ENCODE measurements at regions not wholly inside any gene's neighbourhood (a gene's known extent, or its start where the extent isn't known, plus 50 kb on each side); places are given as distances from the start of the nearest gene placed in this dataset.

DNA sequence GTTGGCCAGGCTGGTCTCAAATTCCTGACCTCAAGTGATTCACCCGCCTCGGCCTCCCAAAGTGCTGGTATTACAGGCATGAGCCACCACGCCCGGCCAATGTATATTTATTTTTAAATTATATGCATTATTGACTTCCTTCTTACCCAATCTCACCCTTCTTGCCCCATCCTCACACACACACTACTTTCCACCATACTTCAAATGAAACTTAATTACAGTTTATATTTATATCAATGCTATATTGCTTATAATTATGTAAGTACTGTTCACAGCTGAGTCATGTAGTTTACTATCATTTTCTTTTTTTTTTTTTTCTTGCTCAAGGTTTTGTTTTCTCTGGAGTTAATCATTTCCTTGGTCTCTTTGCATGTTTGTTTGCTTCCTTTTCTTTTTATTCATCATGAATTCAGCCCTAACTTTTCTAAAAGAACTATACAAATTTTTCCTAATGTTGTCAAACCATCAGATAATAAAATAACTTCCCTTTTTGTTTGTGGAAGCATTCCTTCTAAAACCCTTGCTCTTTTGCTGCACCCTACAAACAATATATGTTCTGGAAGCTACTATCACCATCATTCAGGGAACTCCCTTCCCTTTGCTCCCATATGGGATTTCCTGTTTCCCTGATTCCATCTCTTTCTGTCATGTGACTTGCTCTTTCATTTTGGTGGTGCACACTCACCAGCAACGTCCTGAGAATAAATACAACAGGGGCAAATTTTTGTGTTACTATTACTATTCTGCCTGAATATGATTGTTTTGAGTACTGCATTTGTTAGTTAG, 201.7 kb upstream of the SASH1 start:
- TF ChIP-seq TAF1 (IDR thresholded peaks at IDR 0.05; ENCODE audit: borderline replicate concordance, low read depth, low read length) (no peak), POLR2AphosphoS5 (IDR thresholded peaks at IDR 0.05; ENCODE audit: low read depth, low read length) (no peak)
